Nephron progenitor cell (in vitro differentiated cells): ENCODE measurements at regions not wholly inside any gene's neighbourhood (a gene's known extent, or its start where the extent isn't known, plus 50 kb on each side); places are given as distances from the start of the nearest gene placed in this dataset.

ENCODE experiments used
- DNase-seq: peaks from one replicate; pipeline ENCODE4 v3.0.0; 2021
- H3K27ac Mint-ChIP-seq: 2 replicates; pipeline ENCODE4 v1.8.0; 2021; ENCODE audit warnings: mild to moderate bottlenecking, moderate library complexity, mixed read lengths
- H3K27me3 Mint-ChIP-seq: 2 replicates; pipeline ENCODE4 v1.8.0; 2021; ENCODE audit warnings: mild to moderate bottlenecking, low read depth, mixed read lengths; ENCODE audit not compliant: poor library complexity
- H3K36me3 Mint-ChIP-seq: 2 replicates; pipeline ENCODE4 v1.8.0; 2021; ENCODE audit warnings: low read depth, mixed read lengths
- H3K4me1 Mint-ChIP-seq: 2 replicates; pipeline ENCODE4 v1.8.0; 2021; ENCODE audit warnings: mixed read lengths
- H3K4me3 Mint-ChIP-seq: 2 replicates; pipeline ENCODE4 v1.8.0; 2021; ENCODE audit warnings: mild to moderate bottlenecking, moderate library complexity, mixed read lengths
- H3K9me3 Mint-ChIP-seq: 2 replicates; pipeline ENCODE4 v1.8.0; 2021; ENCODE audit warnings: mild to moderate bottlenecking, moderate library complexity, mixed read lengths
- TF ChIP-seq, protein P1 (sequence below): fragments of 200-600 bp; sonication (generic); IDR thresholded peaks from 2 replicates; pipeline ENCODE4 v1.5.0; 2021; ENCODE audit warnings: antibody characterized with exemption

DNA sequence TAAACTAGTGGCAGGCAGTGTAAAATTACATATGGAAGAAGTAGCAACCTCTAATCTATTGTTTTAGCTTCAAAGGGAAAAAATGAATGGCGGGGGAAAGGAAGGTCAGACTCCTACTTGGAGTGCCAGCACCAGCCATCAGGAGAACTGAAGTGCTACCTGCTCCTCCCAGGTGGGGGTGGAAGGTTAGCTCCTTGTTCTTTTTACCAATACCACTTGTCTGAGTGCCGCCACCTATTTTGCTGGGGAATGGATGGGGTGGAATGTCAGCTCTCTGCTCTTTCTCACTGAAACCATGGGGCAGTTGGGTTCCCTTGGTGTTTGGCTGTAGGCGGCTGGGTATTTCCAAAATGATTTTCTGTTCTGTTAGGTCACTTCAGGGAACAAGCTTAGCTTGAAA lies 428.7 kb upstream of the EPHA3 start:
- TF ChIP-seq, protein P1, sequence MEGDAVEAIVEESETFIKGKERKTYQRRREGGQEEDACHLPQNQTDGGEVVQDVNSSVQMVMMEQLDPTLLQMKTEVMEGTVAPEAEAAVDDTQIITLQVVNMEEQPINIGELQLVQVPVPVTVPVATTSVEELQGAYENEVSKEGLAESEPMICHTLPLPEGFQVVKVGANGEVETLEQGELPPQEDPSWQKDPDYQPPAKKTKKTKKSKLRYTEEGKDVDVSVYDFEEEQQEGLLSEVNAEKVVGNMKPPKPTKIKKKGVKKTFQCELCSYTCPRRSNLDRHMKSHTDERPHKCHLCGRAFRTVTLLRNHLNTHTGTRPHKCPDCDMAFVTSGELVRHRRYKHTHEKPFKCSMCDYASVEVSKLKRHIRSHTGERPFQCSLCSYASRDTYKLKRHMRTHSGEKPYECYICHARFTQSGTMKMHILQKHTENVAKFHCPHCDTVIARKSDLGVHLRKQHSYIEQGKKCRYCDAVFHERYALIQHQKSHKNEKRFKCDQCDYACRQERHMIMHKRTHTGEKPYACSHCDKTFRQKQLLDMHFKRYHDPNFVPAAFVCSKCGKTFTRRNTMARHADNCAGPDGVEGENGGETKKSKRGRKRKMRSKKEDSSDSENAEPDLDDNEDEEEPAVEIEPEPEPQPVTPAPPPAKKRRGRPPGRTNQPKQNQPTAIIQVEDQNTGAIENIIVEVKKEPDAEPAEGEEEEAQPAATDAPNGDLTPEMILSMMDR: no peak
- Mint-ChIP-seq H3K4me3 (no peak overlapping the region), H3K27me3 (peaks cover 3% of the 10 kb centered on the region), H3K36me3 (no peaks in the 10 kb centered on the region), H3K27ac (no peak overlapping the region), H3K9me3 (no peaks in the 10 kb centered on the region), H3K4me1 (no peaks in the 10 kb centered on the region)
- DNase-seq: no peak

DNA sequence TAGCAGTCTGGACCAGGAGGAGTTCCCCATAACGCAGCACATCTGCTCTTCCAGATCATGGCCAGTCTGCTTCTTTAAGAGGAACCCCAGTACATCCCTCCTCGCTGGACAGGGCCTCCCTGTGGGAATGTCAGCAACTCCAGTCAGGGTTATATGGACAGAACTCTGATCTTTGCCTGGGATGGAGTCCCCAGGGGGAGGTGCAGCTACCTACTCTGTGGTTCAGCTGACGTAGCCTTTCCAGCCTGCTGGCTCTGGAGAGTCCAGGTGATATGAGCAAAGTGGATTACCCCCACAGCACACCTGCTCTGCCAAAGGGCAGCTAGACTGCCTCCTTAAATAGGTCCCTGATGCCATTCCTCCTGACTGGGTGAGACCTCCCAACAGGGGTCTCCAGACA lies 417.1 kb upstream of the EPHA3 start:
- Mint-ChIP-seq H3K4me3 (no peak overlapping the region), H3K4me1 (no peaks in the 10 kb centered on the region), H3K9me3 (no peaks in the 10 kb centered on the region), H3K27me3 (no peaks in the 10 kb centered on the region), H3K36me3 (no peaks in the 10 kb centered on the region), H3K27ac (no peak overlapping the region)
- no peak for DNase-seq
- TF ChIP-seq, protein P1: no peak

DNA sequence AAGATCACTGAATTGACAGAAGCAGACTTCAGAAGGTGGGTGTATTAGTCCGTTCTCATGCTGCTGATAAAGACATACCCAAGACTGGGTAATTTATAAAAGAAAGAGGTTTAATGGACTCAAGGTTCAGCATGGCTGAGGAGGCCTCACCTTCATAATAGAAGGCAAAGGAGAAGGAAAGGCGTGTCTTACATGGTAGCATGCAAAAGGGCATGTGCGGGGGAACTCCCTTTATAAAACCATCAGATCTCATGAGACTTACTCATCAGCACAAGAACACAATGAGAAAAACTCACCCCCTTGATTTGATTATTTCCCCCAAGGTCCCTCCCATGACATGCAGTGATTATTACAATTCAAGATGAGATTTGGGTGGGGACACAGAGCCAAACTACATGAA lies 416.3 kb upstream of the EPHA3 start:
- no peak overlapping the region for H3K27ac Mint-ChIP-seq
- no peaks in the 10 kb centered on the region for H3K36me3 Mint-ChIP-seq
- no peak for DNase-seq
- no peaks in the 10 kb centered on the region for H3K27me3 Mint-ChIP-seq
- no peak overlapping the region for H3K4me3 Mint-ChIP-seq
- TF ChIP-seq, protein P1: no peak
- no peaks in the 10 kb centered on the region for H3K9me3 Mint-ChIP-seq
- H3K4me1 Mint-ChIP-seq: no peaks in the 10 kb centered on the region

DNA sequence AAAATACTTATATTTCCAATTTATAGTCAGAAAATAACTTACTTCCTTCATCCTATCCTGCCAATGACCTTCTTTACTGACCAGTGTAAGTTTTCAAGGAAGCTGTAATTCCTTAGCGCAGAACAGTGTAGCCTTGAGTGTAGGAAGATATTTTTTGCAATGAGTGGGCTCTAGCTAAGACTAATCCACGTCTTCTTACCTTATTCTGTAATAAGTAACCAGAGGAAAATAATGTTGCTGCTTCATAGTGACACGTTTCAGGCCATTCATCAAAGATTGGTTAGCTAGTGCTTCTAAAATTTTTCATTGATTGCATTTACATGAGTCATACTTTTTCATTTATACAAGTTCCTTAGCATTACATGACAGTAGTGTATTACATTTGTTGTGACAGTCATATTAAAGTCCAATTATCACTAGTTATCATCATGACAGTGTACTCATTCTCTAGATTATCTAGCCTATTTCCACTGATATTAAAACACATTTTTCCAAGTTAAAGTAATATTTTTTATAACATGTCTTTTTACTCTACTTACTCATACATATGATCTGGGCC lies 403.8 kb upstream of the EPHA3 start:
- Mint-ChIP-seq H3K4me1 (no peaks in the 10 kb centered on the region), H3K27me3 (no peaks in the 10 kb centered on the region)
- TF ChIP-seq, protein P1: no peak

DNA sequence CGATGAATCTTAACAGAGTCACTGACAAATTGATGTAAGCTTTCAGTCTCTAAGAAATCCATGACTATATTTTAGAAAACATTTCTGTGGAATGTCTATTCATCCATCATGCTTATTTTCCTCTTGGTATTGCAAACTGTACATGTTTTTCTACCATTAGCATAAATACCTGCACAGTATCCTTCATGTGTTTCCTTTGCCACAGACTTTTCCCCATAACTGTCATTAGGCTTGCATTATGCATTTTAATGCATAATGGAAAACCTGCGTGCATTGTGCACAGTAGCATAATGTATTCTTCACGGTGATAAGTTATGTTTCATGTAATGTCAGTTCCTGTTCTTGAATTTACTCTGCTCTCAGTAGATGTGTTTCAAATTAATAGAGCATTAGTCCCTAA lies 403.1 kb upstream of the EPHA3 start:
- H3K27ac Mint-ChIP-seq: no peak overlapping the region
- H3K4me3 Mint-ChIP-seq: no peak overlapping the region
- H3K9me3 Mint-ChIP-seq: no peaks in the 10 kb centered on the region
- H3K27me3 Mint-ChIP-seq: no peaks in the 10 kb centered on the region
- H3K4me1 Mint-ChIP-seq: no peaks in the 10 kb centered on the region
- no peak for DNase-seq
- TF ChIP-seq, protein P1: no peak
- H3K36me3 Mint-ChIP-seq: no peaks in the 10 kb centered on the region

More for the DNA sequence above, 403.8 kb upstream of the EPHA3 start:
- Mint-ChIP-seq H3K36me3 (no peaks in the 10 kb centered on the region), H3K27ac (no peak overlapping the region), H3K4me3 (no peak overlapping the region), H3K9me3 (no peaks in the 10 kb centered on the region)
- DNase-seq: no peak

DNA sequence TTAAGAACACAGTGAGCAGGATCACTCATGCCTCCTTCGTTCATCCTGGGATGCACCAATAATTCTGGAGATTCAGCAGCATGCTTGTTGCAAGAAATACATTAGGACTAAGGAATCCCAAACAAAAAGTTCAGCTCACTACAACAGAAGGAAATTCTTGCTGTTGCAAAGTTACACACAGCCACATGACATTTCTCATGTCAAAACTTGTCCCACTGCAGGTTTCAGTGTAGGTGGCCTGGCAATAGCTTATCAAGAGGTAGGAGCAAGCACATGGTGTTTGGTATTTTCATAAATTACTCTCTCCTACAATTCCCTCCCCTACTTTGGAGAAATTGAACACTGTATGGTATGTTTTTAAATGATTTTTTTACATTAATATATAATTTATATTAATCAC lies 399.6 kb upstream of the EPHA3 start:
- H3K9me3 Mint-ChIP-seq: no peaks in the 10 kb centered on the region
- H3K27me3 Mint-ChIP-seq: no peaks in the 10 kb centered on the region
- no peak overlapping the region for H3K27ac Mint-ChIP-seq
- no peaks in the 10 kb centered on the region for H3K4me1 Mint-ChIP-seq
- no peaks in the 10 kb centered on the region for H3K36me3 Mint-ChIP-seq
- no peak for DNase-seq
- TF ChIP-seq, protein P1: no peak
- no peak overlapping the region for H3K4me3 Mint-ChIP-seq
